ENCODE measurements at regions not wholly inside any gene's neighbourhood (a gene's known extent, or its start where the extent isn't known, plus 50 kb on each side); places are given as distances from the start of the nearest gene placed in this dataset.

- no peak for DNase-seq
These were observed 139.1 kb downstream of the KDR start for GRCh38 chr4:54986095-54986846.

GRCh38 chr4:54976682-54977081 lies 148.7 kb downstream of the KDR start:
- no peak for DNase-seq

- no peak for DNase-seq
These were observed 149.4 kb downstream of the KDR start for GRCh38 chr4:54976031-54976430.

GRCh38 chr4:54973784-54974183 lies 151.6 kb downstream of the KDR start:
- no peak for DNase-seq

GRCh38 chr4:54971474-54971950 lies 153.9 kb downstream of the KDR start:
- peak; percentile 35 for DNase-seq

- no peak for DNase-seq
These were observed 158.1 kb downstream of the KDR start for GRCh38 chr4:54967289-54967688.

- peak; percentile 41 for DNase-seq
These were observed 163.9 kb downstream of the KDR start for GRCh38 chr4:54961357-54961975.

GRCh38 chr4:54959651-54960116 lies 165.7 kb downstream of the KDR start:
- no peak for DNase-seq

GRCh38 chr4:54959131-54959530 lies 166.3 kb downstream of the KDR start:
- DNase-seq: no peak

- DNase-seq: no peak
These were observed 167.2 kb downstream of the KDR start for GRCh38 chr4:54958236-54958635.

- no peak for DNase-seq
These were observed 170.6 kb downstream of the KDR start for GRCh38 chr4:54954656-54955388.

GRCh38 chr4:54946741-54947140 lies 178.7 kb downstream of the KDR start:
- DNase-seq: no peak

- DNase-seq: peak; percentile 29
These were observed 179.6 kb downstream of the KDR start for GRCh38 chr4:54945838-54946237.

- peak; percentile 50 for DNase-seq
These were observed 182.7 kb downstream of the KDR start for GRCh38 chr4:54942721-54943120.

GRCh38 chr4:54941994-54942552 lies 183.3 kb downstream of the KDR start:
- DNase-seq: peak; percentile 82

GRCh38 chr4:54940996-54941865 lies 184.2 kb downstream of the KDR start:
- DNase-seq: no peak

- peak; percentile 63 for DNase-seq
These were observed 187.9 kb downstream of the KDR start for GRCh38 chr4:54937501-54937900.

GRCh38 chr4:54933579-54933978 lies 191.8 kb downstream of the KDR start:
- no peak for DNase-seq

- DNase-seq: no peak
These were observed 195.2 kb downstream of the KDR start for GRCh38 chr4:54930226-54930625.

GRCh38 chr4:54929459-54929858 lies 195.9 kb downstream of the KDR start:
- no peak for DNase-seq

- DNase-seq: no peak
These were observed 200.5 kb downstream of the KDR start for GRCh38 chr4:54924891-54925290.

GRCh38 chr4:54915276-54915675 lies 210.1 kb downstream of the KDR start:
- DNase-seq: no peak

Measured in GDM1 (cell line).